ENCODE measurements at regions not wholly inside any gene's neighbourhood (a gene's known extent, or its start where the extent isn't known, plus 50 kb on each side); places are given as distances from the start of the nearest gene placed in this dataset.

DNA sequence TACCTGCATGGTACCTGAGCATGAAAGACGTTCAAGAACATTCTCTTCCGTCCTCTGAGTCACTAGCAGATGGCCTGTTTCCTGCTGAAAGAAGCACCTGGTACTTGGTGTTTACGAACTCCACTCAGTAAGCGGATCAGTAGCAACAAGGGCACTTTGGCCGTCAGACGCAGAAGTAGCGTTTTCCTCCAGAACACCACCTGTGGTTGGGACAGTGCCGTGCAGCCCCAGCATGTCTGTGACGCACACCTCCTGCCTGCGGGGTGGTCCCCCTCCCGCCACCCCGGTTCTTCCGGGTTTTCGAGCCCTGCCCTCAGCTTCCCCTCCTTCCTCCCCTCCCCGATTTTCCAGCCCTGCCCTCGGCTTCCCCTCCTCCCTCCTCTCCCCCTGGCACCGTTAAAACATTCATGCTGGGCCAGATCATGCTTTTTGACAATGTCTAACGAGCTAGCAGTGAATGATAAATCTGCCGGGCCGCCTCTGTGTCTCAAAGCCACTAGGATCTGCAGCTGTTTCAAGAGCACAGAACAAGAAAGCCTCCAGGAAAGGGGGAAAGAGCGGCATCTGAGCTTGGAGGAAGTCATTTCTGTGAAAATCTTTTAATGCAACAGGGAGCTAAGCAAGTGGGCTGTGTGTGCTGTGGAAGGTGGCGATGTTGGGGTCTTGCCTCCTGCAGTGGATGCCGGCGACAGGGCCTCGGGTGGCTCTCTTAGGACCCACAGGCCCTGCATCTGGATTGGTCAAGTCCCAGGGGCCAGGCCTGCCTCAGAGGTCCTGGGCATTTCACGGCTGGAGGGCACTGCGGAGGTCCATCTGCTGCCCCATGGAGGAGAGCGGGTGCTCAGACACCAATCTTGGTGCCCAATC is 207.9 kb downstream of the ERMARD start:
- TF ChIP-seq GATA2 (IDR thresholded peaks at IDR 0.05; ENCODE audit: low read depth, low read length), result no peak
- TF ChIP-seq GATA3 (IDR thresholded peaks at IDR 0.05; ENCODE audit: low read depth, low read length), result no peak
